B cell (primary cell): ENCODE measurements at regions not wholly inside any gene's neighbourhood (a gene's known extent, or its start where the extent isn't known, plus 50 kb on each side); places are given as distances from the start of the nearest gene placed in this dataset.

Source experiments
- ATAC-seq: fragments of 200-7000 bp; cut with Tn5 transposase; one replicate; pipeline ENCODE4 v1.10.0; 2021; ENCODE audit warnings: low read depth, mild to moderate bottlenecking, moderate number of reproducible peaks, moderate library complexity
- CTCF ChIA-PET: fragments of 350-600 bp; sonication (Branson Sonifier 250); formaldehyde crosslinking; loops from one replicate; lab custom pipeline; 2021; ENCODE audit warnings: antibody characterized with exemption, inconsistent platforms; lab: Charles Lee
- POLR2A ChIA-PET: fragments of 350-600 bp; sonication (Branson Sonifier 250); formaldehyde crosslinking; loops from one replicate; lab custom pipeline; 2021; ENCODE audit warnings: antibody characterized with exemption; lab: Charles Lee
- DNase-seq: peaks from one replicate; pipeline ENCODE4 v3.0.0; 2013
- H2AFZ ChIP-seq: 2 replicates; pipeline ENCODE4 v1.6.1; 2012; ENCODE audit warnings: mild to moderate bottlenecking, low read depth, low read length; ENCODE audit not compliant: insufficient read depth, poor library complexity, severe bottlenecking
- H3K27ac ChIP-seq, 2 donors: 1 replicate in 1 of 2; 2 replicates in 1 of 2; pipeline ENCODE4 v1.5.1; 2012 to 2013; ENCODE audit warnings: low read length in 2 of 2, mild to moderate bottlenecking in 2 of 2, moderate library complexity in 1 of 2
- H3K27me3 ChIP-seq, 4 experiments: fragments of 200-600 bp in 1 of 4; sonication (generic) in 1 of 4; replicated peaks in 1 of 4; 1 replicate in 2 of 4; 2 replicates in 2 of 4; pipeline versions ENCODE4 v1.6.1 to v1.7.0; 2013 to 2016; ENCODE audit warnings: low read length in 3 of 4, mild to moderate bottlenecking in 2 of 4, mixed read lengths in 1 of 4, moderate library complexity in 1 of 4; ENCODE audit not compliant: insufficient read depth in 4 of 4, control insufficient read depth in 3 of 4; ENCODE audit errors: control extremely low read depth in 1 of 4
- H3K36me3 ChIP-seq, 2 experiments: replicated peaks in 1 of 2; 1 replicate in 1 of 2; 2 replicates in 1 of 2; pipeline versions ENCODE4 v1.6.1 to v1.7.1; 2013; ENCODE audit warnings: low read length in 1 of 2; ENCODE audit not compliant: insufficient read depth in 2 of 2, control insufficient read depth in 1 of 2; ENCODE audit errors: control extremely low read depth in 1 of 2, extremely low read depth in 1 of 2
- H3K4me1 ChIP-seq, 2 donors: fragments of 200-600 bp in 1 of 2; sonication (generic) in 1 of 2; 1 replicate in 1 of 2; 2 replicates in 1 of 2; pipeline versions ENCODE4 v1.5.1 to v1.6.1; 2013 to 2017; ENCODE audit warnings: low read length in 2 of 2; ENCODE audit not compliant: control insufficient read depth in 2 of 2, insufficient read depth in 2 of 2
- H3K4me2 ChIP-seq: replicated peaks from 2 replicates; pipeline ENCODE3; 2012; ENCODE audit warnings: mild to moderate bottlenecking, low read depth, low read length; ENCODE audit not compliant: poor library complexity, severe bottlenecking
- H3K4me3 ChIP-seq, 5 experiments: fragments of 200-600 bp in 1 of 5; sonication (generic) in 1 of 5; 1 replicate in 3 of 5; 2 replicates in 2 of 5; pipeline versions ENCODE4 v1.5.1 to v1.7.0; 2011 to 2016; ENCODE audit warnings: low read length in 4 of 5, mild to moderate bottlenecking in 4 of 5, low read depth in 2 of 5, control low read depth in 1 of 5, moderate library complexity in 1 of 5; ENCODE audit not compliant: insufficient read depth in 1 of 5; ENCODE audit errors: control extremely low read depth in 1 of 5, extremely low read depth in 1 of 5
- H3K79me2 ChIP-seq: fragments of 200-600 bp; sonication (generic); one replicate; pipeline ENCODE4 v1.6.0; 2016; ENCODE audit warnings: low read length; ENCODE audit not compliant: control insufficient read depth, insufficient read depth
- H3K9ac ChIP-seq: fragments of 200-600 bp; sonication (generic); 2 replicates; pipeline ENCODE4 v1.6.1; 2017; ENCODE audit warnings: mild to moderate bottlenecking, low read length, moderate library complexity
- H3K9me3 ChIP-seq, 3 donors: one replicate each; pipeline versions ENCODE4 v1.6.1 to v1.7.1; 2013; ENCODE audit warnings: low read length in 2 of 3; ENCODE audit not compliant: control insufficient read depth in 2 of 3, insufficient read depth in 1 of 3; ENCODE audit errors: control extremely low read depth in 1 of 3
- H4K20me1 ChIP-seq: 2 replicates; pipeline ENCODE4 v1.6.0; 2012; ENCODE audit warnings: mild to moderate bottlenecking, low read length; ENCODE audit not compliant: insufficient read depth, control insufficient read depth, poor library complexity, severe bottlenecking
- H3K27ac Mint-ChIP-seq: one replicate; pipeline ENCODE4 v1.8.0; 2021; ENCODE audit warnings: mixed read lengths
- H3K27me3 Mint-ChIP-seq: one replicate; pipeline ENCODE4 v1.8.0; 2021; ENCODE audit warnings: mixed read lengths
- H3K4me1 Mint-ChIP-seq: one replicate; pipeline ENCODE4 v1.8.0; 2021; ENCODE audit warnings: mixed read lengths
- H3K4me3 Mint-ChIP-seq: one replicate; pipeline ENCODE4 v1.8.0; 2021; ENCODE audit warnings: mixed read lengths
- H3K9me3 Mint-ChIP-seq: one replicate; pipeline ENCODE4 v1.8.0; 2022; ENCODE audit warnings: mixed read lengths; ENCODE audit not compliant: insufficient read depth
- EZH2 ChIP-seq: IDR thresholded peaks from 2 replicates; pipeline ENCODE4 v1.6.1; 2012; ENCODE audit warnings: borderline replicate concordance, low read depth, mild to moderate bottlenecking, moderate library complexity, low read length; ENCODE audit not compliant: insufficient read depth, poor library complexity, severe bottlenecking
- WGBS: methylation state at CpG from one replicate; pipeline ENCODE4 v1.1.5; 2013; ENCODE audit warnings: missing lambda C conversion rate; ENCODE audit not compliant: insufficient coverage; 5-methylcytosine and 5-hydroxymethylcytosine counted together
- intact Hi-C: fragments of 100-400 bp; cut with micrococcal nuclease; formaldehyde crosslinking; loops from one replicate; pipeline ENCODE4 v1.10.0; 2022
- TF ChIP-seq, protein P1 (sequence below): fragments of 200-600 bp; IDR thresholded peaks from one replicate; pipeline ENCODE4 v1.8.0; 2022; ENCODE audit warnings: antibody characterized with exemption, mild to moderate bottlenecking

- H2AFZ ChIP-seq = no peak overlapping the region
- intact Hi-C loops = no loop called here
These were observed 88.1 kb upstream of the ASAP2 start for GRCh38 chr2:9118383-9118960.

DNA sequence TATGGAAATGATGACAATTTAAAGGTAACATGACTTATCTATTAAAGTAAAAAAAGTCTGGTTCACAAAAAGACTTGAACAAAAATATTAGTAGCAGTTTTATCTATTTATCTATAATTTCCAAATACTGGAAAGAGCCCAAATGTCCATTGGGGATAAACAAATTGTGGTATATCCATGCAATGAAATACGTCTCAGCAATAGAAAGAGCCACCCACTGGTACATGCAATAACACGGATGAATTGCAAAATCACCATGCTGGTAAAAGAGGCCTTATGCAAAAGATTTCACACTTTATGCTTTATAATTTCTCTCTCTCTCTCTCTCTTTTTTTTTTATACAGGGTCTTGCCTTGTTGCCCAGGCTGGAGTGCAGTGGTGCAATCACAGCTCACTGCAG lies 91.4 kb upstream of the ASAP2 start:
- Histone ChIP-seq H2AFZ (no peak overlapping the region), H3K4me2 (no peak overlapping the region), H3K9ac (no peak overlapping the region), H3K79me2 (no peaks in the 10 kb centered on the region), H3K27ac (no peak overlapping the region), H3K27me3 (peaks cover 0 to 2% (median 0%) of the 10 kb centered on the region in 4 experiments), H3K9me3 (no peaks in the 10 kb centered on the region), H3K36me3 (no peaks in the 10 kb centered on the region), H3K4me1 (no peaks in the 10 kb centered on the region), H4K20me1 (no peaks in the 10 kb centered on the region), H3K4me3 (no peak overlapping the region)
- H3K9me3 Mint-ChIP-seq = no peaks in the 10 kb centered on the region
- TF ChIP-seq, protein P1, sequence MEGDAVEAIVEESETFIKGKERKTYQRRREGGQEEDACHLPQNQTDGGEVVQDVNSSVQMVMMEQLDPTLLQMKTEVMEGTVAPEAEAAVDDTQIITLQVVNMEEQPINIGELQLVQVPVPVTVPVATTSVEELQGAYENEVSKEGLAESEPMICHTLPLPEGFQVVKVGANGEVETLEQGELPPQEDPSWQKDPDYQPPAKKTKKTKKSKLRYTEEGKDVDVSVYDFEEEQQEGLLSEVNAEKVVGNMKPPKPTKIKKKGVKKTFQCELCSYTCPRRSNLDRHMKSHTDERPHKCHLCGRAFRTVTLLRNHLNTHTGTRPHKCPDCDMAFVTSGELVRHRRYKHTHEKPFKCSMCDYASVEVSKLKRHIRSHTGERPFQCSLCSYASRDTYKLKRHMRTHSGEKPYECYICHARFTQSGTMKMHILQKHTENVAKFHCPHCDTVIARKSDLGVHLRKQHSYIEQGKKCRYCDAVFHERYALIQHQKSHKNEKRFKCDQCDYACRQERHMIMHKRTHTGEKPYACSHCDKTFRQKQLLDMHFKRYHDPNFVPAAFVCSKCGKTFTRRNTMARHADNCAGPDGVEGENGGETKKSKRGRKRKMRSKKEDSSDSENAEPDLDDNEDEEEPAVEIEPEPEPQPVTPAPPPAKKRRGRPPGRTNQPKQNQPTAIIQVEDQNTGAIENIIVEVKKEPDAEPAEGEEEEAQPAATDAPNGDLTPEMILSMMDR = no peak
- TF ChIP-seq EZH2 = no peak
- 86% methylated on average over 2 of the region's 2 CpGs for WGBS
- no peaks in the 10 kb centered on the region for H3K4me1 Mint-ChIP-seq
- peaks cover 9% of the 10 kb centered on the region for H3K27me3 Mint-ChIP-seq
- ChIA-PET CTCF (no interaction called here), POLR2A (no interaction called here)
- intact Hi-C loops = no loop called here
- no peak overlapping the region for H3K4me3 Mint-ChIP-seq
- H3K27ac Mint-ChIP-seq = no peak overlapping the region
- ATAC-seq (no peak), DNase-seq (no peak)

More at GRCh38 chr2:9118383-9118960, 88.1 kb upstream of the ASAP2 start:
- Mint-ChIP-seq H3K27ac (no peak overlapping the region), H3K4me1 (no peaks in the 10 kb centered on the region), H3K9me3 (no peaks in the 10 kb centered on the region), H3K27me3 (peaks cover 15% of the 10 kb centered on the region), H3K4me3 (no peak overlapping the region)
- Histone ChIP-seq H3K4me2 (no peak overlapping the region), H3K4me3 (no peak overlapping the region), H4K20me1 (no peaks in the 10 kb centered on the region), H3K27me3 (peaks cover 0 to 2% (median 0%) of the 10 kb centered on the region in 4 experiments), H3K36me3 (no peaks in the 10 kb centered on the region), H3K27ac (no peak overlapping the region), H3K9ac (no peak overlapping the region), H3K79me2 (no peaks in the 10 kb centered on the region), H3K9me3 (no peaks in the 10 kb centered on the region), H3K4me1 (no peaks in the 10 kb centered on the region)
- TF ChIP-seq, protein P1 = no peak
- no peak for TF ChIP-seq EZH2
- ATAC-seq = no peak
- no peak for DNase-seq
- WGBS = 75% methylated on average over 8 of the region's 11 CpGs
- POLR2A ChIA-PET = no interaction called here
- CTCF ChIA-PET = no interaction called here
